COLO668 (cell line): ENCODE measurements at regions not wholly inside any gene's neighbourhood (a gene's known extent, or its start where the extent isn't known, plus 50 kb on each side); places are given as distances from the start of the nearest gene placed in this dataset.
"Not testable (repeated sequence)": the region's sequence is repeated elsewhere in the genome, so short reads cannot be mapped to it uniquely, and the experiment has no call there.

Experiments
- DNase-seq: peaks from one replicate; lab custom pipeline; 2025; ENCODE audit not compliant: unreplicated experiment; lab: John Stamatoyannopoulos, UW

- DNase-seq: peak; percentile 76
These were observed 227.4 kb upstream of the AZI2 start for GRCh38 chr3:28575746-28576613.

GRCh38 chr3:28576614-28577200 is 228.1 kb upstream of the AZI2 start:
- DNase-seq: peak; percentile 43

- DNase-seq: no peak
These were observed 229.4 kb upstream of the AZI2 start for GRCh38 chr3:28577941-28578500.

- DNase-seq: no peak
These were observed 237.7 kb upstream of the AZI2 start for GRCh38 chr3:28586325-28586724.

GRCh38 chr3:28587723-28588122 is 239.1 kb upstream of the AZI2 start:
- DNase-seq: no peak

GRCh38 chr3:28590216-28590615 is 241.6 kb upstream of the AZI2 start:
- no peak for DNase-seq

GRCh38 chr3:28590860-28591259 is 242.2 kb upstream of the AZI2 start:
- DNase-seq: no peak

GRCh38 chr3:28595372-28595771 is 246.7 kb upstream of the AZI2 start:
- no peak for DNase-seq

GRCh38 chr3:28597452-28597851 is 248.8 kb upstream of the AZI2 start:
- DNase-seq: no peak

GRCh38 chr3:28598165-28598564 is 249.5 kb upstream of the AZI2 start:
- DNase-seq: no peak

- DNase-seq: peak; percentile 5
These were observed 252.7 kb upstream of the AZI2 start for GRCh38 chr3:28601291-28601690.

- DNase-seq: no peak
These were observed 257.7 kb upstream of the AZI2 start for GRCh38 chr3:28606283-28606682.

GRCh38 chr3:28612232-28612631 is 263.6 kb upstream of the AZI2 start:
- no peak for DNase-seq

- DNase-seq: no peak
These were observed 265.0 kb upstream of the AZI2 start for GRCh38 chr3:28613511-28614106.

- peak; percentile 2 for DNase-seq
These were observed 266.4 kb upstream of the AZI2 start for GRCh38 chr3:28615071-28615470.

GRCh38 chr3:28615971-28616370 is 267.3 kb upstream of the AZI2 start:
- no peak for DNase-seq

- DNase-seq: no peak
These were observed 269.2 kb upstream of the AZI2 start for GRCh38 chr3:28617821-28618220.

- no peak for DNase-seq
These were observed 274.5 kb upstream of the AZI2 start for GRCh38 chr3:28623106-28623505.

GRCh38 chr3:28624084-28624483 is 275.5 kb upstream of the AZI2 start:
- DNase-seq: peak; percentile 5

GRCh38 chr3:28627843-28628242 is 279.2 kb upstream of the AZI2 start:
- not testable (repeated sequence) for DNase-seq

GRCh38 chr3:28634019-28634418 is 285.4 kb upstream of the AZI2 start:
- no peak for DNase-seq

GRCh38 chr3:28637742-28638141 is 289.1 kb upstream of the AZI2 start:
- DNase-seq: no peak
